Stimulated activated CD4-positive, alpha-beta T cell treated with anti-CD3 and anti-CD28 coated beads, Interleukin-15, amount 100 ng/mL, for 24 hours (primary cell): ENCODE measurements at regions not wholly inside any gene's neighbourhood (a gene's known extent, or its start where the extent isn't known, plus 50 kb on each side); places are given as distances from the start of the nearest gene placed in this dataset.

Source experiments
- DNase-seq: peaks from one replicate; pipeline ENCODE4 v3.0.0-alpha.2; 2020

DNA sequence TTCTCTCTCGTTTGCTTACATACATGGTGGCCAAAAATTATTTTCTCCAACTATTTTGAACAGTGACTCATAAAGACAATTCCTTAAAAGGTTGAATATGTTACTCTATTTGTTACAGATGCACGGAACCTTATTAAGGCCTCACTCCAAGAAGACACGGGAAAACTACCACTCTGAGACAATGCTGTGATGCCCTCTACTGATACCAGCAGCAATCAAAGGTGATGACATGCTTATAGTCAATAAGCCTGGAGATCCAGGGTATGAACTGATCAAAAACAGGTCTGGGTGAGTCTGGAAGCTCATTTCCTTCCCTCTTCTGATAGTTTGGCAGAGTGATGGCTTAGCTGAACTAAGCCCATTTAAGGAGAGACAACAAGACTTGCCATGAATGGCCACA lies 563.0 kb downstream of the LRRIQ3 start:
- DNase-seq: no peak

DNA sequence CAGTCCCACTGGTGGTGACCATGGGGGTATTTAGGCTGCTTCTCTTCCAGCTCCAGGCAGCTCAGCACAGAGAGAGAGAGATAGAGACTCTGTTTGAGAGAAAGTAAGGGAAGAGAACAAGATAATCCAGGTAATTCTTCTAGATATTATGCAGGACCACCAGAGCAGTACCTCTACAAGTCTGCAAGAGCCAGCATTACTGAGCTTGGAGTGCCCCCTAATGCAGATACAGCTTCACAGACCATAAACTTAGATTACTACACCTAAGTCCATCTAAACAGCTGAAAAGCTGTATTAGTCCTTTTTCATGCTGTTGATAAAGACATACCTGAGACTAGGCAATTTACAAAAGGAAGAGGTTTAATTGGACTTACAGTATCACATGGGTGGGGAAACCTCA lies 570.3 kb downstream of the LRRIQ3 start:
- no peak for DNase-seq

DNA sequence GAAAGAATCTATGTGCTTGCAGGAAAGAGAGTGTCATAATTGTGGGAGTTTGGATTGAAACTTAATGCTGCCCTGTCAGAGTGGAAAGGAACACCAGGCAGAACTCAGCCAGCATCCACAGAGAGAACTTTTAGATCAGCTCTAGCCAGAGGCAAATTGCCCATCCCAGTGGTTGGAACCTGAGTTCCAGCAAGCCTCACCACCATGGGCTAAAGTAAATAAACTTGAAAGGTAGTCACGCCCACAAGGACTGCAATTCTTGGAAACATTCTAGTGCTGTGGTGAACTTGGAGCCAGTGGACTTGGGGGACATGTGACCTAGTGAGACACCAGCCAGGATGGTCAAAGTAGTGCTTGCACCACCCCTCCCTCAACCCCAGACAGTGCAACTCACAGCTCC lies 571.6 kb downstream of the LRRIQ3 start:
- DNase-seq: no peak

DNA sequence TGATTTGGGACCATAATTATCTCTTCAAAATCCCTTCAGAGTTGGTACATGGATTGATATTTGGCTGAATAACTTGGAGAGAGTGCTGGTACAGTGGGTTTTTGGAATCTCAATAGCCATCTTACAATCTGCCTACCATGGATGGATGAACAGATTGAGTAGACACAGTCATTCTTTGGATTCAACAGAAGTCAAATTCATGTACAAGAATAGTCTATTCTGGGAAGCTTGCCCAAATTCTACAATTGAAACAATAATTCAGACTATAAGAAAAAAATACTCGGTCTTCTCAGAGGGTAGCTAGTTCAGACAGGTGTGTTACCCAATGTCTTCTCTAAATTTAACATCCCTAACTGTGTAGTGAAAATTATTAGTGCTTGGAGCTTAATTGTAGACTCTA lies 574.0 kb downstream of the LRRIQ3 start:
- DNase-seq: no peak

DNA sequence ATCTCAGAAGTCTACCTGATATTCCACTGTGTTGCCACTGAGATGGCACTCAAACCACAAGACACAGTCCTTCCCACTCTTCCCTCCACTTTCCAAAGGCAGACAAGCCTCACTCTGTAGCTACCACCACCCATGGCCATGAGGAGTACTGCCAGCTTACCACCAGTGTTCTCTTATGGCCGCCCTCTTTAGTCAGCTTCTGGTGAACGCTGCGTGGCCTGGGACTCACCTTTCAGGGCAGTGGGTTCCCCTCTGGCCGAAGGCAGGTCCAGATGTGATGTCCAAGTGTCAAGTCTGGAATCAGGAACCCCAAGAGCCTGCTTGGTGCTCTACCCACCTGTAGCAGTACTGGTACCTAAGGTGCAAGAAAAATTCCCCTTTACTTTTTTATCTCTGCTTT lies 580.8 kb downstream of the LRRIQ3 start:
- no peak for DNase-seq

DNA sequence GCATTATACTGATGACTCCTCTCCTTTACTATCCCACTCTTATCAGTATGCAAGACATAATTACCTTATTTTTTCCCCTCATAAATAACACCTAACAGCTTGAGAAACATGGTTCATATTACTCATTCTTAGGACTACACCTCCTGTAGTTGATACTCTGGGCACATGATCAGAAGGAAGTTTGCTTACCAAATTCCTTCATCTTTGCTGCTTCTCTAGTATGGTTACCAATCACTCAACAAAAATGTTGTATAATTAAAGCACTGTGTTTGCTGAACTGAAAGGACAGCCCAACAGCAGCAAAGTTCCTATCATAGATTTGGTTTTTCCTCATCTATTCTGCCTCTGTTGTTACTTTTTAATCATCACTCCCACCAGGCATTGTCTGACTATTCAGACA lies 586.3 kb downstream of the LRRIQ3 start:
- DNase-seq: no peak

DNA sequence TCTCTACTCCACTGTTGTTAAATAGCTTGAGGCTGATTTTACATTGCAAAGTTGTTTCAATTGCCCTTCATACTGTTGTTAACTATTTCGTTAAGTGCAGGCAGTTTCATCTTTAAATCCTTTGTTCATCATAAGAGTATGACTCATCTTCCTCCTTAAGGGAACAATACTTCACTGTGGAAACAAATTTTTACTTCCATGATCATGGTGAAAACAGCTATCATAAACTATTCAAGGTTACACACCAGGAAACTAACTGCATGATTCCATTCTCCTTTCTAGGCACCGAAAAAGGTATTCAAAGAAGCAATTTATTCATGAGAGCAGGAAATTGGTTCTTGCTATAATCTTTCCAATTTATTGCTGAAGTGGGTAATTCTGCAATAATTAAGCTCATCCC lies 593.2 kb downstream of the LRRIQ3 start:
- no peak for DNase-seq

DNA sequence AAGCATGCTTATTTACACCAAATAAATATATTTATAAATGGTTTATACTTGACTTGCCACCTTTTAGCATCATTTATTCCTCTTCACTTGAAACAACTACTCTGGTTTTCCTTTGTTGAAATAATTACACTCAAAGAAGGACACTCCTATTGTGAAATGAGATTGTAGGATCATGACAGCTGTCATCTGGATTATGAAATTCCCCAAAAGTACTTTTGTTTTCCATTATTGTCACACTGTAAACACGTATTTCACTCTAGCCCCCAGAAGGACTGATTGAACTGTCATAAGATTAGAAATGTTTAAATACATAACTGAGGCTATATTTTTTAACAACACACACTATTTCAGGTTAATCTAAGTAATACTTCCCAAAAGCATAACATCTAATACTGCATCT lies 593.8 kb downstream of the LRRIQ3 start:
- no peak for DNase-seq

DNA sequence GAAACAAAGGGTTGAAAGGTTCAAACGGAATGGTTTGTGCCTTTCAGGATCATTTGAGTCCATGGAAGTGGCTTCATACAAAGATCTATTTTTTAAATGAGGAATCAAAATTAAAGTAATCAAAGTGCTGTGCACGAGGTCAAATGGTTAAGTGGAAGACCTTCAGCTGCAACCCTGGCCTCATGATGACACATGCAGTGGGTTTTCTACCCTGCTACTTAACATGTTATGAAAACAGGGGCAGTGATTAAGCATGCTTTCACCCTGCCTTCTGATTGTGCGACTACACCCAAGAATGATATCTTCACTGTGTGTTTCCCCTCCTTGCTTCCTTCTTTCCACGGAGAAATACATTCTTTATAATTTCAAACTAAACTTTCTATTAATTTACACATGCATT lies 604.2 kb downstream of the LRRIQ3 start:
- DNase-seq: no peak

DNA sequence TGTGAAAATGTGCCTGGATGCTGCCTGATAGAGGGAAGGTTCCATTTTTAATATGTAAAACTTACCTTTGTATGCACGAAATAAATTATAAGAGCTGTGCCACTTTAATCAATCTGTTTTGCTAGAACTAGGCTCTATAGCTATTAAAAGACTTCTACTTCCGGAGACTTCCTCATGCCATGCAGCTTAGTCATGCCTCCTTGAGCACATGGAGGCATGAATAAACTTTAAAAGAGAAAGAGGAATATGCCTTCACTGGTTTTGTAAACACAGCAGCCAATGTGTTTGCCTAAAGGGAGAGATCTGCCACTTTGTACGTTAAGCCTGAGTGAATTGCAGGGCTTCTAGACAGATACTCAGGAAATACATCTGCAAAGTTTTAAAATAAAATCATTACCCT lies 604.6 kb downstream of the LRRIQ3 start:
- no peak for DNase-seq

DNA sequence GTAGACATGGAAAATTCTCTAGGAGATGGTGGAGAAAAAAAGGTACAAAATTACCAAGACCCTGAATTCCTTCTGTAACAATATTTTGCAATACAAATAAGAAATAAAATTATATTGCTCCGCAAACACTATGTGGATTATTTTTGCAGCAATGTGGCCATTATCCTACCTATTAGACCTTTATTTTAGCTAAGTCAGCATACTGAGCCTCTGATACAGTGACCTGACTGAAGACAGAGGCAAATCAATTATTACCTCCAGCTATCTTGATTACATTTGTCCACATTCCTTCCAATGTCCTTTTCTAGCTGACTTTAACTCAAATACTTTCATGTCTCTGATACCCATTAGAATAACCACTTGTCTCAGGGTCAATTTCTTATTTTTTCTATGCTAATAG lies 610.9 kb downstream of the LRRIQ3 start:
- no peak for DNase-seq

DNA sequence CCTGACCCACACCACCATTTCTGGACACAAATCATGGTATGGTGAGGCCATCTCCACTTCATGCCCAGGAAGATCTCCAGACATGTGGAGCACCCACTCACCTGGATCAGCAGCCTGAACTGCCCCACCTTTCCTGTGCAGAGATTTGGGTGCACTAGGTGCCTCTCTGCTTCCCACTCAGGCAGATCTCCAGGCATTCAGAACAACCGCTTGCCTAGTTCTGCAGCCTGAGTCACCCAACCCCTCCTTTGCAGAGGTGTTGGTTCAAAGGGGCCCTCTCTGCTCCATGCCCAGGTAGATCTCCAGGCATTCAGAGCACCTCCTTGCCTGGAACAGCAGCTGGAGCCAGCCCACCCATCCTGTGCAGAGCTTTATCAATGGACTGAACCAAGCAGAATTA lies 620.8 kb downstream of the LRRIQ3 start:
- DNase-seq: no peak

DNA sequence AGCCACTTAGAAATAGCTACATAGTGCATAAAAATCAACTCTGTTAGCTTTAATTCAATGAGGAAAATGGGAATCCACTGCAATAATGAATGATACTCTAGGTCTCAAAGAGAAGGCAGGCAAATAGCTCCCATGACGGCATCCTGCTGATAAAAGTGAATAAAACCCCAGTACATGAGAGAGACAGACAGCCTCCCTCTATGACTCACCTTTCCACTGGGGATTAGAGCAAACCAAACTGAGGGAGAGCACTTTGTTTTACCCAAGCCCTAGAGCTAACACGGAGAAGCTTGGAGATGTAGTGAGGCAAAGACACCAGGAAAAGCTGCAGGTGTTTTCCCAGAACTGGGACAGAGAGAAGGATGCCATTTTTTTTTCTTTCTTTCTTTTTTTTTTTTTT lies 621.9 kb downstream of the LRRIQ3 start:
- no peak for DNase-seq

DNA sequence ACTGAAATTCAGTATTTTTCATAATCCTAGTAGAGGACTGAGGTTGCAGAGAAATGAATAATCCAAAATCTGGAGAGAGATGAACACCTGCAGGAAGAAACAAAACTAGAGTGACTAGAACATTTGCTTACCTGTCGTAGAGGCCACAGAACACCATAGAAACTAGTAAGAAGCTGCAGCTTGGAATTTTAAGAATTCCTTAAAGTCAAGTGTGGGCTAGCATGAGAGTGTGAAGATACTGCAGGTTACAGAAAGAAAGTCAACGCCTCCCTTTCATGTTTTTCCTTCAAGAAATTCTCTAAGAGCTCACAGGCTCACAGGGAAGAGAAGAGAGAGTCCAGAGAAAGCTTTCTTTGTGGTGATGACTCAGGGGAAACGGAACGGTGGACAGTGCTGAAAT lies 633.7 kb downstream of the LRRIQ3 start:
- no peak for DNase-seq

DNA sequence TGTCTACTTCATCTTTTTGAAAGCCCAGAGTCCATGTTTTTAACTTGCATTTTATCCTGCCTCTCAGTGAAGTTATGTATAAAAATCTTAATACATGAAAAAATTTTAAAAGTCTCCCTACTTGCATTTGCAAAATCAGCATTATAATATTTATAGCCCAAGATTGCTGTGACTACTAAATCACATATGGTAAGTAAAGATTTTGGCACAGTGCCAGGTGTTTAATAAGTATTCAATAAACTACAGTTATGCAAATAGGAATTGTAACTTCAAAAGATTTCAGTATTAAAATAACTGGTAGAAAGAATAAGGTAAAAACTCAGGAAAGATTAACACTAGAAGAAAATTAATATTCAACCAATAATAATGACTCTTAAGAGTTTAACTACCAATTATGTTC lies 641.7 kb downstream of the LRRIQ3 start:
- DNase-seq: no peak

DNA sequence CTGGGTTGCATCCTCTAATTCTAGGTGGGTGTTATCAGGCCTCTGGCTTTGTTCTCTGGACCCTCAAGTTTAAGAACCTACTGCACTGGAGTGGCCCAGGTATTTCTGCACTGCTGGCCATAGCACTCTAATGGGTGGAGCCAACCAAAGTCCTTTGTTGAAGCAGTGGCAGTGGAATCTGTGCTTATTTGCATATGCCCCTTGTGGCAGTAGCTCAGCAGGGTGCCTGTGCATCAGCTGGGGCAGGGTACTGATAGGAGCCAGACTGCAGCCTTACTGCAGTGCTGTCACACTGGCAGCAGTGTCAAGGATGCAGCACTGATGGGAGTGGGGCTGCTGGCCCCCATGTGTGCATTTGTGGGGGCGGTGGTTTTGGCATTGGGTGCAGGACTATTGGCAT lies 660.6 kb downstream of the LRRIQ3 start:
- DNase-seq: no peak

DNA sequence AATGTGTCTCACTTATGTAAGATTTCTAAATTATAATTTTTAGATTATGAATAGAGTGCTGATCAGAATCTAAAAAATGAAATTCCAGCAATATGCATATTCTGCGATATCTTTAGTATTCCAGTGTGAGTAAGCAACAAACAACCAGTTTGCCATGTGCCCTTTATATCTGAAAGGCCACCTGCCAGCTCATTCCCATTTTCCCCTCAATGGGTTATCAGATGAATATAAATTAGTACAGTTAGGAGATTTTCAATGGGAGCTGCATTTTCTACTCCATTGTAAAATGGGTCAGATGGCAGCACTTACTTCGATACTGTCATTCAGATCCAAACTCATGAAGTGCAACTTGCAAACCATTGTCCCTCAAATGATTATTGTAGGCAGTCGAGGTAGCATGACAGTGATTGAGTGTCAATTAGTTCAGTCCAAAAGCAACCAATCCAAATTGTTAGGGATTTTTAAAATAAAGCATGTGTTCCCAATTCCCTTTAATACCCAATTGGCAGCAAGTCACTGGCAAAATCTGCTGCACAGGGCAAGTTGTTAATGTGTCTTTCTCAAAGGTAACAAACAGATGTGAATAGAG lies 680.3 kb downstream of the LRRIQ3 start:
- no peak for DNase-seq

DNA sequence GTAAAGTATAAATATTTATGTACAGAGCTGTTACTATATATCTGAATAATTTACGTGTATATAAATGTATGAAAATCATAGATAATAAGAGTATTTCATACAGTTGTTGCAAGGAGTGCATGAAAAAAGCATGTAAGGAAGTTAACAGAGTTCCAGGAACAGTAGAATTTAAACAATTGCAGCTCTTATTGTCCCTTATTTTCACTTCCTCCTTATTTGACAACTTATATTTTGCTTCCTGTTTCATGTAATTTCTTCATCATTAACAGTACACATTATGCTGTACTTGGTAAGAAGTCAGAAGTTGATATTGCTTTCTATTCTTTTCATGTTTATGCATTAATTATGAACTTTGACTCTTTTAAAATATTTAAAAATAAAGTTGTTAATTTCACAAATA lies 681.5 kb downstream of the LRRIQ3 start:
- DNase-seq: no peak

DNA sequence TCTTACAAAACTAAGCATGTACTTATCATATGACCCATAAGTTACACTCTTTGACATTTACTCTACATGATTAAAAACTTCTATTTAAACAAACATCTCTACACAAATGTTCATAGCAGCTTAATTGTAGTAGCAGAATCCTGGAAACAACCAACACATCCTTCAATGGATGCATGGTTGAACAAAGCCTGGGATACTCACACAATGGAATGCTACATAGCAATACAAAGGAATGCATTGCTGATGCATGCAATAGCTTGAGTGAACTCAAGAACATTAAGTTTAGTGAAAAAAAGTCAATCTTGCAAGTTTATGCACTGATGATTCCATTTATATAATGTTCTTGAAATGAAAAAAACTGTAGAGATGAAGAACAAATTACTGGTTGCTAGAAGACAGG lies 686.9 kb downstream of the LRRIQ3 start:
- DNase-seq: no peak

DNA sequence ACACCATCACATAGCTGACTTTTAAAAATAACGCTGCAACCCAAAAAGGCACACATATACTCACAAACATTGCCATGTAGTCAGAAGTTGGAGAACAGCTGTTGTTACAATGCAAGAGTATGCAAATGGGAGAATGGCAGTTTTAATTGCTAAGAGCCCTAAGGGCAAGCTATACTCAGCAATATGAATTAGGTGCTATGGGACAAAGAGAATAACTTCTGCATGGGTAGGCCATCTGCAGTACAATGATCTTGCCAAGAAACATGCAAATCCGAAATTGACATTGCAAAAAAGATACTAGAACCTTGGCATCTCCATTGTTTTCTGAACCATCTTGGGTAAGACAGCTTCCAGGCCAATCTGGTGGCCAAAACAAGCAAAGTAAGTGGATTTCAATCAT lies 697.8 kb downstream of the LRRIQ3 start:
- no peak for DNase-seq

DNA sequence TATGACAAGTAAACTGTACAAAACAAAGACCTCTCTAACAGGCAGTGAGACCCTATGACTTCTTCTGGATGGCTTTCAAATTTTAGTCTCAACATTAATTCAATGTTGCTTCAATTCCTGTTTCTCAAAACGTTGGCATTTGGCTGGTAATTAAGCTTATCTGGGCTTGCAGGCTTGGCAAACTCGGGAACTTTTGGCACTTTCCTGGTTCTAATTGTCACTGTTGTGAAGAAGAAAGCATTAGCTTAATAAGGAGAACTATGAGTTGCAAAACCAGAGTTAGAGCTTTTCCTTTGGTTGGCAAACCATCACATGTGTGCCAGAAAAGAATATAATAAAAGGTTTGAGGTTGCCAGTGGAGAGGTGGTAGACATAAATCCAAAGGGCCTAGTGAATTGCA lies 698.3 kb downstream of the LRRIQ3 start:
- DNase-seq: no peak

DNA sequence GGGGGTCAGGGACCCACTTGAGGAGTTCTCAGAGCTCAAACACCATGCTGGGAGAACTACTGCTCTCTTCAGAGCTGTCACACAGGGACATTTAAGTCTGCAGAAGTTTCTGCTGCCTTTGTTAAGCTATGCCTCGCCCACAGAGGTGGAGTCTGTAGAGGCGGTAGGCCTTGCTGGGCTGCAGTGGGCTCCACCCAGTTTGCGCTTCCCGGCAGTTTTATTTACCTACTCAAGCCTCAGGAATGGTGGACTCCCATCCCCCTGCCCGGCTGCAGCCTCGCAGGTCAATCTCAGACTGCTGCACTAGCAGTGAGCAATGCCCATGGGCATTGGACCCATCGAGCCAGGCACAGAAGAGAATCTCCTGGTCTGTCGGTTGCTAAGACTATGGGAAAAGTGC lies 706.4 kb downstream of the LRRIQ3 start:
- DNase-seq: no peak

DNA sequence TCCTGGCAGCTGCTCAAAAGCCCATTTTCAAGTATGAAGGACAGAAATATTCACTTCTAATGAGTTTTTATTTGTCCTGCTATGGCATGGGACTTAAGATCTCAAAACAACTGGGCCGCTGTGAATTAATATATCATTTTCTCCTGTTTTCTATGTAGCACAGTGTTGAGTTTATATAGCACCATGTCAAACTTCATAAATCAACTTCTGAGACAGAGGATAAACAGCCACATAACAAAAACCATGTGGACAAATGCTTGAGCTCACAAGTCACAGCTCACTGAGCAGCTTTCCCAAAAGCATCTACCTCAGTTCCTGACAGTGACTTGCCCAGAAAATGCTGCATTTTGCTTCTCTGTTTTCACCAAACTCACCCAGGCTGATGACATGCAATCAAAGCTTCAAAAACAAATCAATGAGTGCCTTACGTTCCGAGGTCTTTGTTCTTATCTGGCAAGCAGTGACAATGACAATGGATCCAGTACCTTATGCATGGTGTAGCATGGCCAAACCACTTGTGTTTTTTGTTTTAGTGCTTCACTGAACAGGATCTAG lies 722.6 kb downstream of the LRRIQ3 start:
- DNase-seq: no peak

DNA sequence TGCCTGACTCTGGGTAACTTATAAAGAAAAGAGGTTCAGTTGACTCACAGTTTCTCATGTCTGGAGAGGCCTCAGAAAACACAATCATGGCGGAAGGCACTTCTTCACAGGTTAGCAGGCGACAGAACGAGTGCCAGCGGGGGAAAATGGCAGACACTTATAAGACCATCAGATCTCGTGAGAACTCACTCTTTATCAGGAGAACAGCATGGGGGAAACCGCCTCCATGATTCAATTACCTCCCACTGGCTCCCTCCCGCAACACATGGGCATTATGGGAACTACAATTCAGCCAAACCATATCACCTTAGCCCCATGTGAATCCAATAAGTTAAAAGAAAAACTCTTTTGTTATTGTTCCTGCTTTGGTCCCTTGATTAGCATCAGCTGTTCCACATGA lies 725.2 kb downstream of the LRRIQ3 start:
- DNase-seq: no peak

DNA sequence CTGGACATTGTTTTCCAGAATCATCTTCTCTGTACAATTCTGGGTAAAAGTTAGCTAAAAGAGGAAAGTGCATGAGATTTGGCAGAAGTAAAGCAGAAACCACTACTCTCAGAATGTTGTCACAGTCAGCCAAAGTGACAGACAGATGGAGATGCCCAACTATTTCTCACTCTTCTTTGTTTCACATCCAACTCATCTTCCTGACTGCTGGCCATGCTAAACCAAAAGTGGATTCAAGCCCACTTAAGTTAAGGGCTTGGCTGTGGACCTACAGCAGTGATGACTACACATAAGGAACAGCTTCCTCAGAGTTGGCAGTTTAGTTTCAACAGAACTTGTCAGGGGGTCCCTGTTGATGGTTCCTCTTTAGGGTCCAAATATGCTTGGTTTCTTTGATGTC lies 730.2 kb downstream of the LRRIQ3 start:
- no peak for DNase-seq

DNA sequence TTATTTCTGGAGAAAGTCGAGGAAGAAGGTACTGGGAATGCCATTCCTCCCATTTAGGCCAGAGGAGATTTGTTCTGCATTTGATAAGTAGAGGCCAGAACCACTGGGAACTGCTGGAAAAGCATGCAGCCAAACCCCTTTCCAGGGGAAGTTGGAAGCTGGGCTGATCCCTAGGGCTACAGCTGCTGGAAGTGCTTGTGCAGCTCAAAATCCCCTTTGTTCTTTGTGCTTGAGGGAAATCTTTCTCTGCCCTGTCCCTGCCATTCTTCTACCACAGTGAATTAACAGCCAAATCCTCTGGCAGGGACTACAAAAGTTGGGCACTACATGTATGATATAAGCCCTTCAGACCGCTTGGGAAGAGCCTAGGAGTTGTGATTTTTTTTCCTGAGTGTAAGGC lies 734.1 kb downstream of the LRRIQ3 start:
- DNase-seq: no peak
